H9 (cell line): ENCODE measurements at regions not wholly inside any gene's neighbourhood (a gene's known extent, or its start where the extent isn't known, plus 50 kb on each side); places are given as distances from the start of the nearest gene placed in this dataset.
A peak's percentile ranks its signal among the peaks of the same experiment; 100 is the strongest.

Source experiments
- DNase-seq: peaks from one replicate; pipeline ENCODE4 v3.0.0-alpha.2; 2017
- H2AFZ ChIP-seq: one replicate; pipeline ENCODE4 v1.6.1; 2013; ENCODE audit warnings: mild to moderate bottlenecking, low read length, control low read depth, moderate library complexity
- H2AK5ac ChIP-seq: 2 replicates; pipeline ENCODE4 v1.6.1; 2013; ENCODE audit warnings: low read length, control low read depth, mixed read lengths; ENCODE audit not compliant: insufficient read length
- H2BK120ac ChIP-seq: one replicate; pipeline ENCODE4 v1.6.1; 2013; ENCODE audit warnings: low read depth, mild to moderate bottlenecking, low read length, control low read depth, inconsistent platforms; ENCODE audit not compliant: poor library complexity, severe bottlenecking
- H2BK12ac ChIP-seq: 2 replicates; pipeline ENCODE4 v1.6.1; 2013; ENCODE audit warnings: low read length, control low read depth, mixed read lengths, low read depth; ENCODE audit not compliant: insufficient read length
- H2BK15ac ChIP-seq: 2 replicates; pipeline ENCODE4 v1.6.1; 2013; ENCODE audit warnings: low read depth, low read length, control low read depth
- H2BK20ac ChIP-seq: one replicate; pipeline ENCODE4 v1.6.1; 2013; ENCODE audit warnings: low read depth, mild to moderate bottlenecking, low read length, control low read depth, inconsistent platforms; ENCODE audit not compliant: poor library complexity, severe bottlenecking
- H2BK5ac ChIP-seq: 2 replicates; pipeline ENCODE4 v1.6.1; 2013; ENCODE audit warnings: low read length, control low read depth, mixed read lengths; ENCODE audit not compliant: insufficient read length
- H3K14ac ChIP-seq: 2 replicates; pipeline ENCODE4 v1.6.1; 2013; ENCODE audit warnings: low read length, control low read depth; ENCODE audit not compliant: insufficient read depth
- H3K18ac ChIP-seq: 2 replicates; pipeline ENCODE4 v1.6.1; 2013; ENCODE audit warnings: low read depth, mild to moderate bottlenecking, mixed read lengths, low read length, control low read depth; ENCODE audit not compliant: insufficient read length
- H3K23ac ChIP-seq: 2 replicates; pipeline ENCODE4 v1.6.1; 2013; ENCODE audit warnings: low read length, control low read depth, mixed read lengths, low read depth; ENCODE audit not compliant: insufficient read length
- H3K23me2 ChIP-seq: 2 replicates; pipeline ENCODE4 v1.6.1; 2013; ENCODE audit warnings: low read depth, mild to moderate bottlenecking, mixed read lengths, low read length, control low read depth; ENCODE audit not compliant: insufficient read length, poor library complexity, severe bottlenecking
- H3K27ac ChIP-seq: 2 replicates; pipeline ENCODE4 v1.5.1; 2013; ENCODE audit warnings: low read length, control low read depth, mixed read lengths, low read depth; ENCODE audit not compliant: insufficient read length
- H3K27me3 ChIP-seq: 2 replicates; pipeline ENCODE4 v1.6.1; 2013; ENCODE audit warnings: low read length, control low read depth, inconsistent platforms; ENCODE audit not compliant: insufficient read depth
- H3K4ac ChIP-seq: 2 replicates; pipeline ENCODE4 v1.6.1; 2013; ENCODE audit warnings: low read depth, mild to moderate bottlenecking, control low read depth, inconsistent platforms, low read length, moderate library complexity
- H3K4me1 ChIP-seq: 2 replicates; pipeline ENCODE4 v1.6.1; 2013; ENCODE audit warnings: low read length, control low read depth, inconsistent platforms; ENCODE audit not compliant: insufficient read depth
- H3K4me2 ChIP-seq: 2 replicates; pipeline ENCODE4 v1.6.1; 2013; ENCODE audit warnings: low read length, control low read depth, mixed read lengths; ENCODE audit not compliant: insufficient read length, insufficient read depth
- H3K56ac ChIP-seq: 2 replicates; pipeline ENCODE4 v1.6.1; 2013; ENCODE audit warnings: low read depth, mild to moderate bottlenecking, mixed read lengths, low read length, control low read depth; ENCODE audit not compliant: insufficient read length
- H3K79me1 ChIP-seq: 2 replicates; pipeline ENCODE4 v1.6.1; 2013; ENCODE audit warnings: low read depth, mild to moderate bottlenecking, moderate library complexity, low read length, control low read depth, inconsistent platforms; ENCODE audit not compliant: insufficient read depth, poor library complexity, severe bottlenecking
- H3K79me2 ChIP-seq: 2 replicates; pipeline ENCODE4 v1.6.1; 2013; ENCODE audit warnings: low read length, control low read depth, inconsistent platforms; ENCODE audit not compliant: insufficient read depth
- H3K9ac ChIP-seq: 2 replicates; pipeline ENCODE4 v1.6.1; 2013; ENCODE audit warnings: low read length, control low read depth, mixed read lengths; ENCODE audit not compliant: insufficient read length; ENCODE audit errors: extremely low read depth
- H3K9me3 ChIP-seq: one replicate; pipeline ENCODE4 v1.6.1; 2013; ENCODE audit warnings: low read depth, low read length, inconsistent platforms; ENCODE audit not compliant: control insufficient read depth
- H3T11ph ChIP-seq: one replicate; pipeline ENCODE4 v1.6.1; 2013; ENCODE audit warnings: mild to moderate bottlenecking, low read length, control low read depth, inconsistent platforms
- H4K20me1 ChIP-seq: one replicate; pipeline ENCODE4 v1.6.1; 2013; ENCODE audit not compliant: control insufficient read depth, insufficient read length, insufficient read depth
- H4K5ac ChIP-seq: 2 replicates; pipeline ENCODE4 v1.6.1; 2013; ENCODE audit warnings: low read depth, mild to moderate bottlenecking, mixed read lengths, low read length, control low read depth; ENCODE audit not compliant: insufficient read length
- H4K8ac ChIP-seq: replicated peaks from 2 replicates; pipeline ENCODE4 v1.6.1; 2013; ENCODE audit warnings: low read length, control low read depth, mixed read lengths, low read depth; ENCODE audit not compliant: insufficient read length
- H4K91ac ChIP-seq: 2 replicates; pipeline ENCODE4 v1.6.1; 2013; ENCODE audit warnings: low read depth, mild to moderate bottlenecking, moderate library complexity, mixed read lengths, low read length, control low read depth; ENCODE audit not compliant: insufficient read length
- H3K27ac Mint-ChIP-seq, 3 experiments: 2 replicates in 2 of 3; 3 replicates in 1 of 3; pipeline ENCODE4 v1.8.0; 2020 to 2021; ENCODE audit warnings: mixed read lengths in 3 of 3, mild to moderate bottlenecking in 1 of 3, moderate library complexity in 1 of 3
- H3K27me3 Mint-ChIP-seq: 2 replicates; pipeline ENCODE4 v1.8.0; 2021; ENCODE audit warnings: low read depth, mild to moderate bottlenecking, moderate library complexity, mixed read lengths
- H3K36me3 Mint-ChIP-seq, 3 experiments: 2 replicates in 2 of 3; 3 replicates in 1 of 3; pipeline ENCODE4 v1.8.0; 2020 to 2021; ENCODE audit warnings: low read depth in 3 of 3, mixed read lengths in 3 of 3; ENCODE audit not compliant: insufficient read depth in 1 of 3
- H3K4me1 Mint-ChIP-seq, 2 experiments: 2 replicates each; pipeline ENCODE4 v1.8.0; 2020; ENCODE audit warnings: mixed read lengths in 2 of 2
- H3K4me3 Mint-ChIP-seq, 2 experiments: 2 replicates in 1 of 2; 3 replicates in 1 of 2; pipeline ENCODE4 v1.8.0; 2020 to 2021; ENCODE audit warnings: mild to moderate bottlenecking in 2 of 2, mixed read lengths in 2 of 2, moderate library complexity in 1 of 2
- H3K9me3 Mint-ChIP-seq, 2 experiments: 2 replicates in 1 of 2; 3 replicates in 1 of 2; pipeline ENCODE4 v1.8.0; 2020; ENCODE audit warnings: mild to moderate bottlenecking in 2 of 2, mixed read lengths in 2 of 2, moderate library complexity in 1 of 2
- CTCF ChIP-seq: fragments of 200-600 bp; sonication (generic); conservative IDR thresholded peaks from 3 replicates; pipeline ENCODE4 v1.8.0; 2021; ENCODE audit warnings: antibody characterized with exemption, mild to moderate bottlenecking
- WGBS: extraction: QIAGEN DNeasy Blood & Tissue Kit; methylation state at CpG from one replicate; pipeline ENCODE4 v1.1.7; 2013; ENCODE audit warnings: missing lambda C conversion rate, low lambda C conversion rate, mixed read lengths; ENCODE audit not compliant: insufficient read length; ENCODE audit errors: extremely low coverage; 5-methylcytosine and 5-hydroxymethylcytosine counted together

DNA sequence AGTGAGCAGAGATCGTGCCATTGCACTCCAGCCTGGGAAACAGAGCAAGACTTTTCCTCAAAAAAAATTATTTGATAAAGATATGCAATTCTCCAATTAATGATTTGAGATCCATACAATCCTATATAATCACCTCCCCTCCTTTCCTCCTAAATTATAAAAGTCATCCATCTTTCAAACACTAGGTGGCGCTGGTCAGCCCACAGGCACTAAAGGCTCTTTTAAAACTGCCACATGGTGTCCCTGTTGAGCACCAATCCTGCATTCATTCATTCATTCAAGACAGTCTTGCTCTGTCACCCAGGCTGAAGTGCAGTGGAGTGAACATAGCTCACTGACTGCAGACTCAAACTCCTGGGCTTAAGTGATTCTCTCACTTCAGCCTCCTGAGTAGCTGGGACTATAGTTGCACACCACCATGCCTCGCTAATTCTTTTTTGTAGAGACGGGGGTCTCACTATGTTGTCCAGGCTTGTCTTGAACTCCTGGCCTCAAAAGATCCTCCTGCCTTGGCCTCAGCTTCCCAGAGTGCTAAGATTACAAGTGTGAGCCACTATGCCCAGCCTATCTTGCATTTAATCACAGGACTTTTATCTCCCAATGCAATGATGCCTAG is 58.7 kb upstream of the SLC2A12 start:
- H4K91ac ChIP-seq: no peak overlapping the region
- H4K8ac ChIP-seq: no peak overlapping the region
- H2BK20ac ChIP-seq: no peak overlapping the region
- Mint-ChIP-seq H3K27me3 (peaks cover 3% of the 10 kb centered on the region; the same call in 1 of the 2 replicates), H3K27ac (no peak overlapping the region), H3K4me1 (no peaks in the 10 kb centered on the region), H3K4me3 (no peak overlapping the region), H3K36me3 (no peaks in the 10 kb centered on the region), H3K9me3 (no peaks in the 10 kb centered on the region)
- no peaks in the 10 kb centered on the region for H4K20me1 ChIP-seq
- peak; percentile 58 for DNase-seq
- no peak overlapping the region for H3K14ac ChIP-seq
- no peak overlapping the region for H2AK5ac ChIP-seq
- H3T11ph ChIP-seq: no peak overlapping the region
- H3K4ac ChIP-seq: no peak overlapping the region
- no peak overlapping the region for H3K27ac ChIP-seq
- H3K9ac ChIP-seq: no peak overlapping the region
- no peak overlapping the region for H2BK15ac ChIP-seq
- peak; percentile 95 for TF ChIP-seq CTCF
- no peak overlapping the region for H2AFZ ChIP-seq
- H3K4me1 ChIP-seq: no peaks in the 10 kb centered on the region
- no peaks in the 10 kb centered on the region for H3K79me1 ChIP-seq
- no peak overlapping the region for H2BK5ac ChIP-seq
- no peak overlapping the region for H2BK12ac ChIP-seq
- no peak overlapping the region for H3K18ac ChIP-seq
- H3K23me2 ChIP-seq: no peaks in the 10 kb centered on the region
- H3K4me2 ChIP-seq: no peak overlapping the region
- H3K9me3 ChIP-seq: no peaks in the 10 kb centered on the region
- H3K23ac ChIP-seq: no peak overlapping the region
- no peak overlapping the region for H4K5ac ChIP-seq
- H3K79me2 ChIP-seq: no peaks in the 10 kb centered on the region
- H3K56ac ChIP-seq: no peak overlapping the region
- H2BK120ac ChIP-seq: no peak overlapping the region
- no peaks in the 10 kb centered on the region for H3K27me3 ChIP-seq
- no CpG with 5 or more reads among the region's 4 CpGs for WGBS
